ENCODE measurements at regions not wholly inside any gene's neighbourhood (a gene's known extent, or its start where the extent isn't known, plus 50 kb on each side); places are given as distances from the start of the nearest gene placed in this dataset.

- H3K4me3 ChIP-seq (ENCODE audit: severe bottlenecking), result no peak overlapping the region
- ATAC-seq (ENCODE audit: low read depth), result no peak
Observed at GRCh38 chr6:78465059-78465634, 402.2 kb upstream of the IRAK1BP1 start.

GRCh38 chr6:78476561-78476960 is 390.8 kb upstream of the IRAK1BP1 start:
- Histone ChIP-seq H3K4me3 (ENCODE audit: severe bottlenecking) (no peak overlapping the region), H3K27ac (ENCODE audit: poor library complexity, severe bottlenecking) (no peak overlapping the region), H3K4me1 (ENCODE audit: insufficient read depth, poor library complexity, severe bottlenecking) (no peaks in the 10 kb centered on the region), H3K9me3 (ENCODE audit: severe bottlenecking) (no peaks in the 10 kb centered on the region), H3K36me3 (ENCODE audit: low read depth) (peaks cover 6% of the 10 kb centered on the region; the same call in 1 of the 2 replicates), H3K27me3 (ENCODE audit: insufficient read depth, poor library complexity, severe bottlenecking) (no peaks in the 10 kb centered on the region)
- ATAC-seq (ENCODE audit: low read depth) (no peak), DNase-seq (ENCODE audit: low spot score) (no peak)
- TF ChIP-seq CTCF (IDR thresholded peaks at IDR 0.05; ENCODE audit: poor library complexity, severe bottlenecking), result no peak

More at GRCh38 chr6:78465059-78465634, 402.2 kb upstream of the IRAK1BP1 start:
- peaks cover 3% of the 10 kb centered on the region for H3K4me1 ChIP-seq (ENCODE audit: insufficient read depth, poor library complexity, severe bottlenecking)
- H3K27ac ChIP-seq (ENCODE audit: poor library complexity, severe bottlenecking), result no peak overlapping the region
- H3K36me3 ChIP-seq (ENCODE audit: low read depth), result no peaks in the 10 kb centered on the region
- H3K27me3 ChIP-seq (ENCODE audit: insufficient read depth, poor library complexity, severe bottlenecking), result no peaks in the 10 kb centered on the region
- no peak for TF ChIP-seq CTCF (IDR thresholded peaks at IDR 0.05; ENCODE audit: poor library complexity, severe bottlenecking)
- no peak for DNase-seq (ENCODE audit: low spot score)
- H3K9me3 ChIP-seq (ENCODE audit: severe bottlenecking), result no peaks in the 10 kb centered on the region

DNA sequence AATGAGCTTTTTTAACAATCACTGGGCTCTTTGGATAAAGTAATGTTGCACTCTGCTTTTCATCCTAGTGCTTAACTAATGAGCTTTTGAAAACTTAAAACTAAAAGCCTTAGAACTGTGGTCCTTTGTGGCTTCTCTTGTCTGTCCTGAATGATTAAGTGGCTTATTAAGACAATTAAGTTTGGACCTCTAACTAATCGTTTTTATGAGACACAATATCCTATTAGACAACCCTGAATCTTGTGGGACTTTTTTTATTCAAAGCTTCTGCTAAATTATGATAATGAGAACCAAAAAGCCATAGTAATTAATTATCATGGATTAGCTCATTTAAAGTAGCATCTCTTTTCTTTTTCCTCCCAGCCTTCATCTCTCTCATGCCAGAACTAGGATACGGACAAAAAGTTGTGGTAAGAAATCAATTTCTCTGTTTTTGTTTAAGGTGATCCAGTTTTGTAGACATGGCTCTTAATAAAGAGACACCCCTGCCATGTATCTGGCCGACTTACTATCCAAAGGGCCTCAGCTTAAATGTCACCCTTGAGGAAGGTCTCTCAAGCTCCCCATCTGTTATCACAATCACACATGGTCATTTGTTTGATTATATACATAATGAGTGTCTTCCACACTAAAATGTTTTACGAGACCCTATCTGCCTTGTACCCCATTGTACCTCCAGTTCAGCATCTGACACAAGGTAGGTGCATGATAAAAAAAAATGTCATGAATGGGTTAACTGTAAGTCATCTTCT is 384.4 kb upstream of the IRAK1BP1 start:
- no peaks in the 10 kb centered on the region for H3K4me1 ChIP-seq (ENCODE audit: insufficient read depth, poor library complexity, severe bottlenecking)
- TF ChIP-seq CTCF (IDR thresholded peaks at IDR 0.05; ENCODE audit: poor library complexity, severe bottlenecking), result no peak
- H3K9me3 ChIP-seq (ENCODE audit: severe bottlenecking), result no peaks in the 10 kb centered on the region
- H3K36me3 ChIP-seq (ENCODE audit: low read depth), result no peaks in the 10 kb centered on the region
- no peak for ATAC-seq (ENCODE audit: low read depth)
- no peak overlapping the region for H3K4me3 ChIP-seq (ENCODE audit: severe bottlenecking)
- no peak overlapping the region for H3K27ac ChIP-seq (ENCODE audit: poor library complexity, severe bottlenecking)
- DNase-seq (ENCODE audit: low spot score), result no peak
- H3K27me3 ChIP-seq (ENCODE audit: insufficient read depth, poor library complexity, severe bottlenecking), result no peaks in the 10 kb centered on the region

DNA sequence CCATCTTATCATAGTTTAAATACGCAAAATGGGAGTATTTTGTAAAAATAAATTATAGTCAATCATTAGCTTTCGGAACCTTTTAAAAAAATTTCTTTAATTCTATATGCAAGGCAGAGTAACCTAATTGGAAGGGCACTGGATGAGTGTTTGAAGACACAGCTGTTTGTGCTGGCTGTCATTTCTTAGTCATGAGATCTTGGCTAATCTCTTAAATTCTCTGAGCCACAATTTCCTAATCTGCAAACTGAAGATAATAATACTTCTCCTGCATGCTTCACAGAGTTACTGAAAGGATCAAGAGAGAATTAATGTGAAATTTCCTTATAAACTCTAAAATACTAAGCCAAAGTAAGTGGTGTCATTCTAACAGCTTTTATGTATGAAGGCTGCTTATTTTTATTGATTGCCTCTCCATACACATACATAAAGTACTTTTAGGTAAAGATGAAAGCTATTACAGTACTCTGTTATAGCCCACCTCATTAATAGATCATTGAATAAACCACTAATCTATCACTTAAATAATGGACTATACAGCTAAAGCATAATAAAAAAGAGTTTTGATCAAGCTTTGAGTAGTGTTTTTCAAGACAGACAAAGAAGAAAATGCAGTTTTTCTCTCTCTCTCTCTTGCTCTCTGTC is 383.7 kb upstream of the IRAK1BP1 start:
- H3K9me3 ChIP-seq (ENCODE audit: severe bottlenecking), result no peaks in the 10 kb centered on the region
- TF ChIP-seq CTCF (IDR thresholded peaks at IDR 0.05; ENCODE audit: poor library complexity, severe bottlenecking), result no peak

More for the DNA sequence above, 383.7 kb upstream of the IRAK1BP1 start:
- Histone ChIP-seq H3K4me3 (ENCODE audit: severe bottlenecking) (no peak overlapping the region), H3K36me3 (ENCODE audit: low read depth) (no peaks in the 10 kb centered on the region), H3K27ac (ENCODE audit: poor library complexity, severe bottlenecking) (no peak overlapping the region), H3K4me1 (ENCODE audit: insufficient read depth, poor library complexity, severe bottlenecking) (no peaks in the 10 kb centered on the region), H3K27me3 (ENCODE audit: insufficient read depth, poor library complexity, severe bottlenecking) (no peaks in the 10 kb centered on the region)
- DNase-seq (ENCODE audit: low spot score) (no peak), ATAC-seq (ENCODE audit: low read depth) (no peak)

Measured in RWPE2 (cell line).